Astrocyte (in vitro differentiated cells and primary cell): ENCODE measurements at regions not wholly inside any gene's neighbourhood (a gene's known extent, or its start where the extent isn't known, plus 50 kb on each side); places are given as distances from the start of the nearest gene placed in this dataset.

Experiments used
- DNase-seq: peaks from one replicate; pipeline ENCODE4 v3.0.0-alpha.2; 2010; ENCODE audit warnings: low read depth
- FAIRE-seq: peaks from 2 replicates; lab custom pipeline; 2011; peaks lifted over from hg19 to GRCh38; lab: Jason Lieb, UNC
- H2AFZ ChIP-seq: 2 replicates; pipeline ENCODE4 v1.6.0; 2012; ENCODE audit warnings: low read depth, low read length, inconsistent platforms
- H3K27ac ChIP-seq: 2 replicates; pipeline ENCODE4 v1.5.1; 2011; ENCODE audit warnings: low read depth, low read length, inconsistent platforms
- H3K27me3 ChIP-seq: 2 replicates; pipeline ENCODE4 v1.6.0; 2011; ENCODE audit warnings: low read length, inconsistent platforms; ENCODE audit not compliant: insufficient read depth
- H3K36me3 ChIP-seq: 2 replicates; pipeline ENCODE4 v1.5.1; 2011; ENCODE audit warnings: low read length, inconsistent platforms; ENCODE audit not compliant: insufficient read depth
- H3K4me1 ChIP-seq: 2 replicates; pipeline ENCODE4 v1.5.1; 2011; ENCODE audit warnings: low read length, inconsistent platforms; ENCODE audit not compliant: insufficient read depth
- H3K4me2 ChIP-seq: 2 replicates; pipeline ENCODE4 v1.6.0; 2012; ENCODE audit warnings: low read length, inconsistent platforms
- H3K4me3 ChIP-seq: 2 replicates; pipeline ENCODE4 v1.5.1; 2011; ENCODE audit warnings: low read depth, mild to moderate bottlenecking, low read length, inconsistent platforms; ENCODE audit not compliant: insufficient read depth
- H3K79me2 ChIP-seq: 2 replicates; pipeline ENCODE4 v1.6.0; 2012; ENCODE audit warnings: mild to moderate bottlenecking, low read length, inconsistent platforms; ENCODE audit not compliant: insufficient read depth
- H3K9ac ChIP-seq: 2 replicates; pipeline ENCODE4 v1.6.0; 2012; ENCODE audit warnings: mild to moderate bottlenecking, low read length, inconsistent platforms
- H3K9me3 ChIP-seq: 2 replicates; pipeline ENCODE4 v1.5.1; 2012; ENCODE audit warnings: low read depth, mild to moderate bottlenecking, low read length, inconsistent platforms; ENCODE audit not compliant: insufficient read depth
- H4K20me1 ChIP-seq: 2 replicates; pipeline ENCODE4 v1.6.0; 2012; ENCODE audit warnings: low read length, inconsistent platforms; ENCODE audit not compliant: insufficient read depth
- H3K27ac Mint-ChIP-seq: one replicate; pipeline ENCODE4 v1.8.0; 2021; ENCODE audit warnings: mild to moderate bottlenecking, mixed read lengths; ENCODE audit not compliant: unreplicated experiment
- H3K27me3 Mint-ChIP-seq: one replicate; pipeline ENCODE4 v1.8.0; 2021; ENCODE audit warnings: low read depth, mixed read lengths; ENCODE audit not compliant: unreplicated experiment
- H3K36me3 Mint-ChIP-seq: one replicate; pipeline ENCODE4 v1.8.0; 2021; ENCODE audit warnings: low read depth, mixed read lengths; ENCODE audit not compliant: unreplicated experiment
- H3K4me1 Mint-ChIP-seq: one replicate; pipeline ENCODE4 v1.8.0; 2021; ENCODE audit warnings: low read depth, mixed read lengths; ENCODE audit not compliant: unreplicated experiment
- H3K4me3 Mint-ChIP-seq: one replicate; pipeline ENCODE4 v1.8.0; 2021; ENCODE audit warnings: mild to moderate bottlenecking, moderate library complexity, mixed read lengths; ENCODE audit not compliant: unreplicated experiment
- H3K9me3 Mint-ChIP-seq: one replicate; pipeline ENCODE4 v1.8.0; 2021; ENCODE audit warnings: mild to moderate bottlenecking, mixed read lengths; ENCODE audit not compliant: unreplicated experiment
- EZH2 ChIP-seq: IDR thresholded peaks from 2 replicates; pipeline ENCODE4 v1.6.1; 2012; ENCODE audit warnings: mild to moderate bottlenecking, low read length, inconsistent platforms; ENCODE audit not compliant: insufficient read depth
- TF ChIP-seq, protein P1 (sequence below): IDR thresholded peaks from 2 replicates; pipeline ENCODE4 v1.5.1; 2011; ENCODE audit warnings: low read depth, mild to moderate bottlenecking, inconsistent platforms, low read length, moderate library complexity; ENCODE audit not compliant: insufficient read depth

DNA sequence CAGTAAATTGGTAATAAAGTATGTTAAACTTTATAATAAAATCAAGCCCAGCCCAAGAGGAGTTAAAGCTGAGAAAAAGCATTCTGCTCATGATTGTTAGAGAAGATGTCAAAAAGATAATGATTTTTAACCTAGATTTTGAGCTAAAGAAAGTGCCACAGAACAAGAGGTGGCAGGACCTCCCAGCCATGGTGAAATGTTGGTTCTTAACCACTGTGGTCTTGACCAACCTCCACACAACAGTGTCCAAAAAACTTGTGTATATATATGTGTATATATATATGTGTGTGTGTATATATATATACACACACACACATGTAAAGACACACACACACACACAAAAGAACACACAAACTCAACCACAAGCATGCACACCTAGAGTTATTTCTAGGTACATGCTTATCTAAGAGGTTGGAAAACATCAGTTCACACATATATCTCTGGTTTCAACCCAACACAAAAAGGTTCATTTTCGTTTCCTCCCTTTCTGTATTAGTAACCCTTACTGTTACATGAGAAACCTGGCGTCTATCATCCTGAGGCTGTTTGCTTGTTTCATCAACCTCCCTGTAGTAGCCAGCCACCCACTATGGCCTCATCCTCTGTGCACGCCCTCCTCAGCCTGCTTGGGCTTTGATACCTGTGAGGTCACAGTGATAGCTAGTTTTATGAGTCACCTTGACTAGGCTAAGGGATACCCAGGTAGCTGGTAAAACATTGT lies 631.8 kb upstream of the ID2 start:
- Histone ChIP-seq H3K4me2 (no peak overlapping the region), H3K9me3 (no peaks in the 10 kb centered on the region), H3K4me3 (no peak overlapping the region), H3K79me2 (no peaks in the 10 kb centered on the region), H4K20me1 (no peaks in the 10 kb centered on the region), H3K9ac (no peak overlapping the region), H3K4me1 (no peaks in the 10 kb centered on the region), H3K27ac (no peak overlapping the region), H3K36me3 (no peaks in the 10 kb centered on the region), H3K27me3 (no peaks in the 10 kb centered on the region), H2AFZ (no peak overlapping the region)
- Mint-ChIP-seq H3K27ac (no peak overlapping the region), H3K9me3 (no peaks in the 10 kb centered on the region), H3K27me3 (peaks cover 2% of the 10 kb centered on the region), H3K36me3 (no peaks in the 10 kb centered on the region), H3K4me3 (no peak overlapping the region), H3K4me1 (no peaks in the 10 kb centered on the region)
- DNase-seq: no peak
- no peak for FAIRE-seq
- TF ChIP-seq EZH2: no peak
- TF ChIP-seq, protein P1, sequence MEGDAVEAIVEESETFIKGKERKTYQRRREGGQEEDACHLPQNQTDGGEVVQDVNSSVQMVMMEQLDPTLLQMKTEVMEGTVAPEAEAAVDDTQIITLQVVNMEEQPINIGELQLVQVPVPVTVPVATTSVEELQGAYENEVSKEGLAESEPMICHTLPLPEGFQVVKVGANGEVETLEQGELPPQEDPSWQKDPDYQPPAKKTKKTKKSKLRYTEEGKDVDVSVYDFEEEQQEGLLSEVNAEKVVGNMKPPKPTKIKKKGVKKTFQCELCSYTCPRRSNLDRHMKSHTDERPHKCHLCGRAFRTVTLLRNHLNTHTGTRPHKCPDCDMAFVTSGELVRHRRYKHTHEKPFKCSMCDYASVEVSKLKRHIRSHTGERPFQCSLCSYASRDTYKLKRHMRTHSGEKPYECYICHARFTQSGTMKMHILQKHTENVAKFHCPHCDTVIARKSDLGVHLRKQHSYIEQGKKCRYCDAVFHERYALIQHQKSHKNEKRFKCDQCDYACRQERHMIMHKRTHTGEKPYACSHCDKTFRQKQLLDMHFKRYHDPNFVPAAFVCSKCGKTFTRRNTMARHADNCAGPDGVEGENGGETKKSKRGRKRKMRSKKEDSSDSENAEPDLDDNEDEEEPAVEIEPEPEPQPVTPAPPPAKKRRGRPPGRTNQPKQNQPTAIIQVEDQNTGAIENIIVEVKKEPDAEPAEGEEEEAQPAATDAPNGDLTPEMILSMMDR: no peak

DNA sequence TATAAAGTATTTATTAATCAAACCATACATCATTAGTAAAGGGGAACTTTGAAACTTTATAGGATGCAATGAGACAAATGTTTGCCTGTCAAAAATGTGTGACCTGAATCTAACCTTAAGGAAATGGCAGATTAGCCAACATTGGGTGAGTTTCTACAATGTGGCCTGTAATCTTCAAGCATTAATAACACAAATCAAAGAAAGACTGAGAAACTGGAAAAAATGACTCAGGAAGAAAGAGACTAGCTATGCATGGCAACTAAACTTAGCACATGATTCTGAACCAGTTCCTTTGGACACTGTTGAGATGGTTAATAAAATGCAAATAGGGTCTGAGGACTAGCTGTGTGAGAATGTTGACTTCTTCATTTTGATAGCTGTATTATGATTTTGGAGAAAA lies 628.6 kb upstream of the ID2 start:
- H3K36me3 Mint-ChIP-seq: no peaks in the 10 kb centered on the region
- TF ChIP-seq EZH2: no peak
- TF ChIP-seq, protein P1: no peak

DNA sequence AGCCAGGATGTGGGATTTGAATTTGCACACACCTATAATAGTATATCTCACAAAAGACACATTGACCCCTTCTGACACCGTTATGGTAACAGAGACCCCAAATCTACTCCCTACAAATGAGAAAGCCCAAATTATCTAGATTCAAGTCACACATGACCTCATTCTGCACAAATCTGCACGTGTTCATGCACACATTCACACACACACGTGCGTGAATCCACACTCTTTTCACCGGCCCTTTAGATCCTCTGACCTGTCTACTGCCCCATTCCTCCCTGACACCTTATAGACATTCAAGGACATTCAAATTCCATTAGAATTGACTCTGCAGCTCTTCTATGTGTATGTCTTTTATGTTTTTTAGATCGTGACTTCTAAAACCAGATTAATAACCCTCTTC lies 627.8 kb upstream of the ID2 start:
- no peaks in the 10 kb centered on the region for H3K9me3 ChIP-seq
- H3K4me1 ChIP-seq: no peaks in the 10 kb centered on the region
- DNase-seq (no peak), FAIRE-seq (no peak)
- no peak overlapping the region for H3K4me3 ChIP-seq
- no peak overlapping the region for H3K27ac ChIP-seq
- H3K79me2 ChIP-seq: no peaks in the 10 kb centered on the region
- Mint-ChIP-seq H3K27me3 (no peaks in the 10 kb centered on the region), H3K4me1 (no peaks in the 10 kb centered on the region), H3K9me3 (no peaks in the 10 kb centered on the region), H3K4me3 (no peak overlapping the region), H3K36me3 (no peaks in the 10 kb centered on the region), H3K27ac (no peak overlapping the region)
- TF ChIP-seq, protein P1: no peak
- no peak for TF ChIP-seq EZH2
- no peak overlapping the region for H3K4me2 ChIP-seq
- no peaks in the 10 kb centered on the region for H3K27me3 ChIP-seq
- H4K20me1 ChIP-seq: no peaks in the 10 kb centered on the region
- no peaks in the 10 kb centered on the region for H3K36me3 ChIP-seq
- no peak overlapping the region for H3K9ac ChIP-seq
- H2AFZ ChIP-seq: no peak overlapping the region

More for the DNA sequence above, 628.6 kb upstream of the ID2 start:
- Mint-ChIP-seq H3K4me3 (no peak overlapping the region), H3K27ac (no peak overlapping the region), H3K9me3 (no peaks in the 10 kb centered on the region), H3K27me3 (no peaks in the 10 kb centered on the region), H3K4me1 (no peaks in the 10 kb centered on the region)
- H3K9me3 ChIP-seq: no peaks in the 10 kb centered on the region
- DNase-seq: peak; percentile 20
- no peaks in the 10 kb centered on the region for H4K20me1 ChIP-seq
- no peak overlapping the region for H2AFZ ChIP-seq
- H3K4me3 ChIP-seq: no peak overlapping the region
- no peaks in the 10 kb centered on the region for H3K36me3 ChIP-seq
- no peak for FAIRE-seq
- H3K9ac ChIP-seq: no peak overlapping the region
- no peak overlapping the region for H3K27ac ChIP-seq
- no peaks in the 10 kb centered on the region for H3K79me2 ChIP-seq
- no peak overlapping the region for H3K4me2 ChIP-seq
- H3K27me3 ChIP-seq: no peaks in the 10 kb centered on the region
- H3K4me1 ChIP-seq: no peaks in the 10 kb centered on the region
